ENCODE measurements at regions not wholly inside any gene's neighbourhood (a gene's known extent, or its start where the extent isn't known, plus 50 kb on each side); places are given as distances from the start of the nearest gene placed in this dataset.

DNA sequence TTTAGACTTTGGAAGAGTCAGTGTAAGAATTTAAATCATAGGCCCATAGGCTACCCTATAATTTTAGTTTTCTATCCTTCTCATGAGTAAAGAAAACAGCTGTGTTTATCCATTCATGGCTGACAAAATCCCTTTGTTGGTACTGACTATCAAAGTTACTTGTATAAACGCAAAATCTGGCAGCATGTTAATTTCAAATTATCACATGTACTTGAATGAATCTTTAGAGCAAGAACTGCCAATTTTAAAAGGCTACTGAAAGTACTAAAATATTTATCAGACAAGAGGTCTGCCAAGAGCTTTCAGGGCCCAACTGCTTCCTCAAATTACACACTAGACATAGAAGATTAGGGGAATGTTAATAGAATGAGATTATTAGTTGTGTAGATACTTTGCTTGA is 66.6 kb downstream of the MYL12B start:
- H3K9me3 Mint-ChIP-seq, result no peaks in the 10 kb centered on the region
- no peaks in the 10 kb centered on the region for H3K36me3 Mint-ChIP-seq
- H3K27me3 Mint-ChIP-seq, result peaks cover 2% of the 10 kb centered on the region
- no peak overlapping the region for H3K4me3 Mint-ChIP-seq
- peaks cover 5% of the 10 kb centered on the region for H3K4me1 Mint-ChIP-seq
- no peak overlapping the region for H3K27ac Mint-ChIP-seq

- Mint-ChIP-seq H3K27ac (no peak overlapping the region), H3K27me3 (no peaks in the 10 kb centered on the region), H3K4me1 (no peaks in the 10 kb centered on the region), H3K36me3 (no peaks in the 10 kb centered on the region), H3K9me3 (no peaks in the 10 kb centered on the region), H3K4me3 (no peak overlapping the region)
Measured at GRCh38 chr18:3329471-3329870, 67.5 kb downstream of the MYL12B start.

DNA sequence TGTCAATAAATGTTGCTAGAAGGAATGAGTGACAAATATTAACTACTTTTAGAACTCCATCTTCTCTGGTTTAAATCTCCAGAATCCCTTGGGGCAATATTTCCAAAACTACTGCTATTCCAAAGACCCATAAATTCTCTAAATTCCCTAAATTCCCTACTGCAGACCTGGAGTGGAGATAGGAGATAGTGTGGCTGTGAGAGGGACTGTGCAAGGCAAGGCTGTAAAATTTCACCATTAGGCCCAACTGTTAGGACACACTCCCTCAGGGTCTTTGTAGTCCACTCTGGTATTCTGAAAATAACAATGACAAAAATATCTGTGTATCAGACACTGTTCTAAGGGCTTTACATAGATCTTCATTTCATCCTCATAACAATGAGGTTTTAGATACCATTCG is 67.9 kb downstream of the MYL12B start:
- Mint-ChIP-seq H3K36me3 (no peaks in the 10 kb centered on the region), H3K4me3 (no peak overlapping the region), H3K4me1 (no peaks in the 10 kb centered on the region), H3K27me3 (no peaks in the 10 kb centered on the region), H3K9me3 (no peaks in the 10 kb centered on the region), H3K27ac (no peak overlapping the region)

DNA sequence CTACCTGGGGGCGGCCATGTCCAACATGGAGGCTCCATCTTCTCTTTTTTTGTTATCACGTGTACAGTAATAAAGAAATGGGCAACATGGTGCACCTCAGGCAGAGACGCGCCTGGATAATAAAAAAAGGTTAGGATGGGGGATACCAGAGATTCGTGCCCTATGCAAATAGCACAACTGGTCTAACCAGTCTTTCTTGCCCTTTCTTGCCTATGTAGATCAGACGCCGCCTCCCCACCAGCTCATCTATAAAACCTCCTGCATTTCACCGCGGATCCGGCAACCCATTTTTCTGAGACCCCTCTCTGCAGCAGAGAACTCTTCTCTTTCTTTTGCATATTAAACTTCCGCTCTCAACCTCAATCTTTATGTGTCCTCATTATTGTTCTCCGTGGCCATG is 68.7 kb downstream of the MYL12B start:
- Mint-ChIP-seq H3K9me3 (no peaks in the 10 kb centered on the region), H3K4me3 (no peak overlapping the region), H3K27me3 (no peaks in the 10 kb centered on the region), H3K27ac (no peak overlapping the region), H3K4me1 (no peaks in the 10 kb centered on the region), H3K36me3 (no peaks in the 10 kb centered on the region)

GRCh38 chr18:3332376-3332775 is 70.4 kb downstream of the MYL12B start:
- Mint-ChIP-seq H3K27me3 (no peaks in the 10 kb centered on the region), H3K27ac (no peak overlapping the region), H3K4me3 (no peak overlapping the region), H3K9me3 (no peaks in the 10 kb centered on the region), H3K4me1 (no peaks in the 10 kb centered on the region), H3K36me3 (no peaks in the 10 kb centered on the region)

- Mint-ChIP-seq H3K27me3 (no peaks in the 10 kb centered on the region), H3K9me3 (no peaks in the 10 kb centered on the region), H3K27ac (no peak overlapping the region), H3K4me1 (no peaks in the 10 kb centered on the region), H3K36me3 (no peaks in the 10 kb centered on the region), H3K4me3 (no peak overlapping the region)
Measured at GRCh38 chr18:3333056-3333720, 71.3 kb downstream of the MYL12B start.

GRCh38 chr18:3333721-3334386 is 71.9 kb downstream of the MYL12B start:
- H3K4me1 Mint-ChIP-seq, result no peaks in the 10 kb centered on the region
- H3K27me3 Mint-ChIP-seq, result no peaks in the 10 kb centered on the region
- H3K4me3 Mint-ChIP-seq, result no peak overlapping the region
- no peak overlapping the region for H3K27ac Mint-ChIP-seq
- H3K9me3 Mint-ChIP-seq, result no peaks in the 10 kb centered on the region
- H3K36me3 Mint-ChIP-seq, result no peaks in the 10 kb centered on the region

GRCh38 chr18:3340015-3340681 is 78.2 kb downstream of the MYL12B start:
- Mint-ChIP-seq H3K27ac (no peak overlapping the region), H3K9me3 (no peaks in the 10 kb centered on the region), H3K4me3 (no peak overlapping the region), H3K27me3 (no peaks in the 10 kb centered on the region), H3K4me1 (peaks cover 15% of the 10 kb centered on the region), H3K36me3 (no peaks in the 10 kb centered on the region)

DNA sequence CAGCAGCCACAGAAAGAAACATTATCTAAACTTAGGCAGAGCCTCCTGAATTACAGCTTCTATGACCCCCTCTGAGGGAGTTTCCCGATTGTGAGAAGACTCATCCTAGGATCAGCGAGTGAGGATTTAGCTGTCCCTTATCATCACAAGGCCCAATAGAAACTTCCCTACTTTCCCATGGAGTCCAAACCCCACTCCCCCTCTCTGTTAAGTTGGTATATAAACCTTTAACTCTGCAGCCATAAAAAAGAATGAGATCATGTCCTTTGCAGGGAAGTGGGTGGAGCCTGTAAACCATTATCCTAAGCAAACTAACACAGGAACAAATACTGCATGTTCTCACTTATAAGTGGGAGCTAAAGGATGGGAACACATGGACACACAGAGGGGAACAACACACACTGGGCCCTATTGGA is 78.8 kb downstream of the MYL12B start:
- Mint-ChIP-seq H3K9me3 (no peaks in the 10 kb centered on the region), H3K4me3 (no peak overlapping the region), H3K27me3 (no peaks in the 10 kb centered on the region), H3K36me3 (no peaks in the 10 kb centered on the region), H3K4me1 (peaks cover 15% of the 10 kb centered on the region), H3K27ac (no peak overlapping the region)

DNA sequence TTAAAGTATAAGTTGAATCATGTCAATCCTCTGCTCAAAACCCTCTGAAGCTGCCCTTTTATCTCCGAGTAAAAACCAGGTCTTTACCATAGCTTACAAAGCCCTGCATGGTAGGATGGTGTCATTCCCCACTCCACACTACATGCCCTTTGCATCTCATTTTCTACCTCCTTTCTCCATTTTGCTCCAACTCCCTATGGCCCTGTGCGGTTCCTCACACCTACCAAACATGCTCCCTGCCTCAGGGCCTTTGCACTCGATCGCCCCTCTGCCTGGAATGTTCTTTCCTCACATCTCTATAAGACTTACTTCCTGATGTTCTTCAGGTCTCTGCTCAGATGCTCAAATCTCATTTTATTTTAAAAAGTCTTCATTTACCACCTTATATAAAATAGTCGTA is 80.7 kb downstream of the MYL12B start:
- Mint-ChIP-seq H3K27ac (no peak overlapping the region), H3K4me1 (peaks cover 15% of the 10 kb centered on the region), H3K4me3 (no peak overlapping the region), H3K36me3 (no peaks in the 10 kb centered on the region), H3K27me3 (no peaks in the 10 kb centered on the region), H3K9me3 (no peaks in the 10 kb centered on the region)

- H3K27ac Mint-ChIP-seq, result no peak overlapping the region
Measured at GRCh38 chr18:3345452-3345851, 83.5 kb downstream of the MYL12B start.

DNA sequence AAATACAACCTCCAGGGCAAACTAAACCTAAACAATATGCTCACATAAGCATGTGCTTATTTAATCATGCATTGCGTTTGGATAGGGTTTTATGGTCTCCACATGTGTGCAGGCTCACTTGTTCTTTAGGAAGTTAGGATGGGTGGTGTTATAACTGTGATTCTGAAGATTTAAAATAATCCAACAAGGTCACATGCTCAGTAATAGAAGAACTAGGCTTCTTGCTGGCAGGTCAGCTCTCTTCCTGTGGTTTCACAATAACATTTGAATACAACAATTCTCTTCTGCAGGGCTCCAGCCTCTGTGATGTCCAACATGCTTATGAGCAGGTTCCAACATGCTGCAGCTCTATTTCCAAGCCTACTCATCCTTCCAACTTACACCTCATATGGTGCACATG is 84.0 kb downstream of the MYL12B start:
- H3K27me3 Mint-ChIP-seq, result no peaks in the 10 kb centered on the region
- no peaks in the 10 kb centered on the region for H3K36me3 Mint-ChIP-seq
- no peak overlapping the region for H3K27ac Mint-ChIP-seq
- H3K9me3 Mint-ChIP-seq, result no peaks in the 10 kb centered on the region
- H3K4me1 Mint-ChIP-seq, result peaks cover 7% of the 10 kb centered on the region
- H3K4me3 Mint-ChIP-seq, result no peak overlapping the region

More at GRCh38 chr18:3345452-3345851, 83.5 kb downstream of the MYL12B start:
- peaks cover 7% of the 10 kb centered on the region for H3K4me1 Mint-ChIP-seq
- H3K9me3 Mint-ChIP-seq, result no peaks in the 10 kb centered on the region
- no peaks in the 10 kb centered on the region for H3K27me3 Mint-ChIP-seq
- H3K36me3 Mint-ChIP-seq, result no peaks in the 10 kb centered on the region
- H3K4me3 Mint-ChIP-seq, result no peak overlapping the region

DNA sequence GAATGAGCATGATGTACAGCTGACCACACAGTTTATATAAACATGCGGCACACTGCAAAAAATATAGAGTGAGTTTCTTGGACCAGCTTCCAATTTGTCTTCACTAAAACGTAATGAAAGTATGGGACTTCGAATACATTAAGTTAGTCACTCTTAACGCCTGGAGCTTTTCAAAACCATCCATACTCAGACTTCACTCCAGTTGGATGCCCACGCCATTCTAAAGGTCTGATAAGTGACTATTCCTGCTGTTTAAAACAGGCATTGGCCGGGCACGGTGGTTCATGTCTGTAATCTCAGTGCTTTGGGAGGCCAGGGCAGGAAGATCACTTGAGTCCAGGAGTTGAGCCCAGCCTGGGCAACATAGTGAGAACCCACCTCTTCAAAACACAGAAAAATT is 84.6 kb downstream of the MYL12B start:
- H3K9me3 Mint-ChIP-seq, result no peaks in the 10 kb centered on the region
- no peaks in the 10 kb centered on the region for H3K27me3 Mint-ChIP-seq
- H3K4me1 Mint-ChIP-seq, result peaks cover 7% of the 10 kb centered on the region
- H3K4me3 Mint-ChIP-seq, result no peak overlapping the region
- no peak overlapping the region for H3K27ac Mint-ChIP-seq
- no peaks in the 10 kb centered on the region for H3K36me3 Mint-ChIP-seq

- Mint-ChIP-seq H3K36me3 (no peaks in the 10 kb centered on the region), H3K27ac (no peak overlapping the region), H3K27me3 (no peaks in the 10 kb centered on the region), H3K4me3 (no peak overlapping the region), H3K9me3 (no peaks in the 10 kb centered on the region), H3K4me1 (peaks cover 7% of the 10 kb centered on the region)
Measured at GRCh38 chr18:3347286-3347803, 85.4 kb downstream of the MYL12B start.

GRCh38 chr18:3348176-3348575 is 86.2 kb downstream of the MYL12B start:
- Mint-ChIP-seq H3K27me3 (no peaks in the 10 kb centered on the region), H3K36me3 (no peaks in the 10 kb centered on the region), H3K4me1 (peaks cover 7% of the 10 kb centered on the region), H3K4me3 (no peak overlapping the region), H3K9me3 (no peaks in the 10 kb centered on the region), H3K27ac (no peak overlapping the region)

Measured in activated naive CD4-positive, alpha-beta T cell treated with anti-CD3 and anti-CD28 coated beads, Interleukin-2, amount 50 U/mL, for 24 hours (primary cell).